DOHH2 (cell line): ENCODE measurements at regions not wholly inside any gene's neighbourhood (a gene's known extent, or its start where the extent isn't known, plus 50 kb on each side); places are given as distances from the start of the nearest gene placed in this dataset.

Source experiments
- EZH2phosphoT487 ChIP-seq: fragments of 200-600 bp; sonication (generic); IDR thresholded peaks from 2 replicates; pipeline ENCODE4 v1.6.1; 2017; ENCODE audit warnings: borderline replicate concordance, mild to moderate bottlenecking, antibody characterized with exemption, low read length, moderate library complexity, mixed read lengths
- TF ChIP-seq, protein P1 (sequence below): fragments of 200-600 bp; sonication (generic); IDR thresholded peaks from one replicate; pipeline ENCODE4 v1.5.1; 2014; ENCODE audit warnings: antibody characterized with exemption, mild to moderate bottlenecking, low read depth, low read length; ENCODE audit not compliant: poor library complexity, severe bottlenecking

DNA sequence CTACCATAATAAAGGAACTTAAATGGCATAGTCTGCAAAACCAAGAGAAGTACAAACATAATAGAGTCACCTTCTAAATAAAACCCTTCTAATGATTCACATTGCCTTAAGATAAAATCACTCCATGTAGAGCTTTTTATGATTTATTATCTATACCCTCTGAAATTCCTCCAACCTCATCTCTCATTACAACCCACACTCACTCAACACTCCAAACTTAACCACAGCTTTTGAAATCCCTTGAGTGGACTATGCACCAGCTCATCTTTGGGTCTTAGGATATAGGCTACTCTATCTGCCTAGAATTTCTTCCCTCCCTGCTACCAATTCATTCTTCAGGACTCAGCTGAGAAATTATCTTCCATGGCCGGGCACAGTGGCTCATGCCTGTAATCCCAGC, 122.5 kb downstream of the CETN3 start:
- TF ChIP-seq, protein P1, sequence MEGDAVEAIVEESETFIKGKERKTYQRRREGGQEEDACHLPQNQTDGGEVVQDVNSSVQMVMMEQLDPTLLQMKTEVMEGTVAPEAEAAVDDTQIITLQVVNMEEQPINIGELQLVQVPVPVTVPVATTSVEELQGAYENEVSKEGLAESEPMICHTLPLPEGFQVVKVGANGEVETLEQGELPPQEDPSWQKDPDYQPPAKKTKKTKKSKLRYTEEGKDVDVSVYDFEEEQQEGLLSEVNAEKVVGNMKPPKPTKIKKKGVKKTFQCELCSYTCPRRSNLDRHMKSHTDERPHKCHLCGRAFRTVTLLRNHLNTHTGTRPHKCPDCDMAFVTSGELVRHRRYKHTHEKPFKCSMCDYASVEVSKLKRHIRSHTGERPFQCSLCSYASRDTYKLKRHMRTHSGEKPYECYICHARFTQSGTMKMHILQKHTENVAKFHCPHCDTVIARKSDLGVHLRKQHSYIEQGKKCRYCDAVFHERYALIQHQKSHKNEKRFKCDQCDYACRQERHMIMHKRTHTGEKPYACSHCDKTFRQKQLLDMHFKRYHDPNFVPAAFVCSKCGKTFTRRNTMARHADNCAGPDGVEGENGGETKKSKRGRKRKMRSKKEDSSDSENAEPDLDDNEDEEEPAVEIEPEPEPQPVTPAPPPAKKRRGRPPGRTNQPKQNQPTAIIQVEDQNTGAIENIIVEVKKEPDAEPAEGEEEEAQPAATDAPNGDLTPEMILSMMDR: no peak
- no peak for TF ChIP-seq EZH2phosphoT487
